HEK293 (cell line): ENCODE measurements at regions not wholly inside any gene's neighbourhood (a gene's known extent, or its start where the extent isn't known, plus 50 kb on each side); places are given as distances from the start of the nearest gene placed in this dataset.

Experiments used
- CTCF ChIA-PET: fragments of 350-600 bp; formaldehyde crosslinking; extraction: SDS; loops from one replicate; lab custom pipeline; 2021; ENCODE audit warnings: antibody characterized with exemption; lab: Yijun Ruan, JAX
- POLR2A ChIA-PET: fragments of 300-600 bp; formaldehyde crosslinking; extraction: SDS; loops from one replicate; lab custom pipeline; 2020; ENCODE audit warnings: antibody characterized with exemption, inconsistent platforms; lab: Yijun Ruan, JAX
- H3K27ac ChIP-seq: fragments of 200-500 bp; sonication (Bioruptor generic); 2 replicates; pipeline ENCODE4 v1.5.1; 2014; ENCODE audit warnings: low read depth, low read length, control low read depth, inconsistent platforms; ENCODE audit errors: extremely low read depth
- H3K36me3 ChIP-seq, 2 experiments: fragments of 200-500 bp in 1 of 2; sonication (Bioruptor generic) in 1 of 2; 1 replicate in 1 of 2; 2 replicates in 1 of 2; pipeline ENCODE4 v1.5.1; 2014 to 2017; ENCODE audit warnings: inconsistent platforms in 2 of 2, low read length in 2 of 2; ENCODE audit not compliant: control insufficient read depth in 2 of 2, insufficient read depth in 1 of 2
- H3K4me1 ChIP-seq: fragments of 200-500 bp; sonication (Bioruptor generic); 2 replicates; pipeline ENCODE4 v1.5.1; 2014; ENCODE audit warnings: mild to moderate bottlenecking, low read length, inconsistent platforms; ENCODE audit not compliant: control insufficient read depth, insufficient read depth
- H3K4me3 ChIP-seq: 2 replicates; pipeline ENCODE4 v1.5.1; 2011; ENCODE audit warnings: low read depth, mild to moderate bottlenecking, control low read depth, low read length, moderate library complexity
- H3K9me3 ChIP-seq: fragments of 200-500 bp; sonication (Bioruptor generic); 2 replicates; pipeline ENCODE4 v1.5.1; 2014; ENCODE audit warnings: low read depth, low read length, inconsistent platforms; ENCODE audit not compliant: control insufficient read depth, insufficient read depth
- FEZF1 ChIP-seq: fragments of 450-650 bp; formaldehyde crosslinking; IDR thresholded peaks from 2 replicates; pipeline ENCODE4 v1.5.1; 2016; ENCODE audit warnings: missing biosample characterization, missing genetic modification characterization
- GLI4 ChIP-seq: fragments of 450-650 bp; formaldehyde crosslinking; IDR thresholded peaks from 2 replicates; pipeline ENCODE4 v1.5.1; 2016; ENCODE audit warnings: missing biosample characterization, missing genetic modification characterization
- KLF10 ChIP-seq: fragments of 450-650 bp; IDR thresholded peaks from 2 replicates; pipeline ENCODE4 v1.5.1; 2018; ENCODE audit warnings: missing biosample characterization, mild to moderate bottlenecking, missing genetic modification characterization
- SCRT1 ChIP-seq: fragments of 450-650 bp; formaldehyde crosslinking; IDR thresholded peaks from 2 replicates; pipeline ENCODE4 v1.5.1; 2016; ENCODE audit warnings: missing biosample characterization, missing genetic modification characterization, borderline replicate concordance
- ZBTB10 ChIP-seq: fragments of 450-650 bp; formaldehyde crosslinking; IDR thresholded peaks from 2 replicates; pipeline ENCODE4 v1.5.1; 2016; ENCODE audit warnings: missing biosample characterization, missing genetic modification characterization
- ZIC2 ChIP-seq: fragments of 450-650 bp; formaldehyde crosslinking; IDR thresholded peaks from 2 replicates; pipeline ENCODE4 v1.5.1; 2016; ENCODE audit warnings: missing biosample characterization, missing genetic modification characterization
- ZNF114 ChIP-seq: fragments of 450-650 bp; formaldehyde crosslinking; IDR thresholded peaks from 2 replicates; pipeline ENCODE4 v1.5.0; 2017; ENCODE audit warnings: missing biosample characterization, missing genetic modification characterization
- ZNF19 ChIP-seq: fragments of 450-650 bp; formaldehyde crosslinking; IDR thresholded peaks from 2 replicates; pipeline ENCODE4; 2016; ENCODE audit warnings: missing biosample characterization, missing genetic modification characterization, low read depth
- ZNF280C ChIP-seq: fragments of 450-650 bp; formaldehyde crosslinking; IDR thresholded peaks from 2 replicates; pipeline ENCODE4 v1.5.1; 2016; ENCODE audit warnings: missing biosample characterization, missing genetic modification characterization
- ZNF302 ChIP-seq: fragments of 450-650 bp; formaldehyde crosslinking; IDR thresholded peaks from 2 replicates; pipeline ENCODE4 v1.5.1; 2016; ENCODE audit warnings: missing biosample characterization, missing genetic modification characterization, low read depth
- ZNF423 ChIP-seq: fragments of 450-650 bp; formaldehyde crosslinking; IDR thresholded peaks from 2 replicates; pipeline ENCODE4 v1.5.1; 2016; ENCODE audit warnings: missing biosample characterization, missing genetic modification characterization
- ZNF449 ChIP-seq: fragments of 450-650 bp; formaldehyde crosslinking; IDR thresholded peaks from 2 replicates; pipeline ENCODE4 v1.5.1; 2017; ENCODE audit warnings: missing biosample characterization, mild to moderate bottlenecking, missing genetic modification characterization, moderate library complexity
- ZNF521 ChIP-seq: fragments of 450-650 bp; formaldehyde crosslinking; IDR thresholded peaks from 2 replicates; pipeline ENCODE4 v1.5.1; 2017; ENCODE audit warnings: missing biosample characterization, mild to moderate bottlenecking, missing genetic modification characterization
- ZSCAN16 ChIP-seq: fragments of 450-650 bp; formaldehyde crosslinking; IDR thresholded peaks from 2 replicates; pipeline ENCODE4 v1.5.1; 2016; ENCODE audit warnings: missing biosample characterization, missing genetic modification characterization
- TF ChIP-seq, protein P1 (sequence below): fragments of 450-650 bp; formaldehyde crosslinking; IDR thresholded peaks from 2 replicates; pipeline ENCODE4 v1.5.1; 2016; ENCODE audit warnings: missing biosample characterization, missing genetic modification characterization, low read depth
- TF ChIP-seq, protein P2 (sequence below): fragments of 450-650 bp; formaldehyde crosslinking; IDR thresholded peaks from 2 replicates; pipeline ENCODE4 v1.5.1; 2017; ENCODE audit warnings: missing biosample characterization, missing genetic modification characterization

- no peak overlapping the region for H3K27ac ChIP-seq
- no peaks in the 10 kb centered on the region for H3K36me3 ChIP-seq
- TF ChIP-seq ZNF19 (no peak), ZNF521 (tag by site-specific recombination) (no peak), ZNF423 (tag by site-specific recombination) (no peak), ZSCAN16 (no peak), GLI4 (tag by site-specific recombination) (no peak)
- no peaks in the 10 kb centered on the region for H3K9me3 ChIP-seq
- H3K4me1 ChIP-seq, result no peaks in the 10 kb centered on the region
- no peak overlapping the region for H3K4me3 ChIP-seq
- ChIA-PET POLR2A (no interaction called here), CTCF (no interaction called here)
Measured at GRCh38 chr15:20349774-20350498, 191.7 kb downstream of the GOLGA6L6 start.

DNA sequence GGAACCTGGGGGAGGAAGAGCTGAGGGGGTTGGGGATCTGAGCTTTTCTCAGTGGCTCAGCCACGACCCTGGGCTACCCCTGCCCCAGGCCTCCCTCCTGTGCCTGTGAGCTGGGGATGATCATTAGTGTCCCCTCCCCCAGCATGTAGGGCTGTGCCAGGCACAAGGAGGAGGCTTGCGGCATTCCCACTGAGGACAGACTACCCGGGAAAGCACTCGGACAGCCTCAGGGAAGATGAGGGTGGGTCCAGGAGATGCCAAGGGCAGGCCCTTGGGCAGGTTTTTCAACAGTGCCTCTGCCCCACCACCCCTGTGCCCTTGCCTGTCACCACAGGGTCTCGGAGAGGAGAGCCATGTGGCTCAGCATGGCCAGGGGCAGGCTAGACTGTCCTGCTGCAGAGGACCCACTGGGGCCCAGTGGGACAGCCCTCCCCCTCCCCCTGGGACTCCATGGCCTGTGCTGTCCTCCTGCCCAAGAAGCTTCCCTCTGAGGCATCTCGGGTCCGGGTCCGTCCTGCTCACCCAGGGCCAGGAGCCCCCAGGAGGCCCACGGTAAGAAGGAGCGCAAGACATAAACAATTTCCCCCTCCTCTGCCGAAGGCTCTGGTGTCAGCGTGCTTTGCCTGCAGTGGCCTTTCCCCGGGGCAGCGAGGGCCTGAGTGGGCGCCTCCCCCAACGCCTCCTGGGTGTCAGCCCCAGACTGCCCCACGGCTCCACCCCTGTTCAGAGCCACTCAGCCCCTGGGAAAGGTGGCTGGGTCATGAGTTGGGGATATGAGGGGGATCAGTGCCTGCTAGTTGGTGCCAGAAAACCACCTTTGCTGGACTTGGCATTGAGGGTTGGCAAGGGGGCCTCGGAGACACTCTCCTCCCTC lies 192.5 kb downstream of the GOLGA6L6 start:
- Histone ChIP-seq H3K4me1 (no peaks in the 10 kb centered on the region), H3K4me3 (no peak overlapping the region), H3K9me3 (no peaks in the 10 kb centered on the region), H3K27ac (no peak overlapping the region), H3K36me3 (no peaks in the 10 kb centered on the region)
- TF ChIP-seq, protein P1, sequence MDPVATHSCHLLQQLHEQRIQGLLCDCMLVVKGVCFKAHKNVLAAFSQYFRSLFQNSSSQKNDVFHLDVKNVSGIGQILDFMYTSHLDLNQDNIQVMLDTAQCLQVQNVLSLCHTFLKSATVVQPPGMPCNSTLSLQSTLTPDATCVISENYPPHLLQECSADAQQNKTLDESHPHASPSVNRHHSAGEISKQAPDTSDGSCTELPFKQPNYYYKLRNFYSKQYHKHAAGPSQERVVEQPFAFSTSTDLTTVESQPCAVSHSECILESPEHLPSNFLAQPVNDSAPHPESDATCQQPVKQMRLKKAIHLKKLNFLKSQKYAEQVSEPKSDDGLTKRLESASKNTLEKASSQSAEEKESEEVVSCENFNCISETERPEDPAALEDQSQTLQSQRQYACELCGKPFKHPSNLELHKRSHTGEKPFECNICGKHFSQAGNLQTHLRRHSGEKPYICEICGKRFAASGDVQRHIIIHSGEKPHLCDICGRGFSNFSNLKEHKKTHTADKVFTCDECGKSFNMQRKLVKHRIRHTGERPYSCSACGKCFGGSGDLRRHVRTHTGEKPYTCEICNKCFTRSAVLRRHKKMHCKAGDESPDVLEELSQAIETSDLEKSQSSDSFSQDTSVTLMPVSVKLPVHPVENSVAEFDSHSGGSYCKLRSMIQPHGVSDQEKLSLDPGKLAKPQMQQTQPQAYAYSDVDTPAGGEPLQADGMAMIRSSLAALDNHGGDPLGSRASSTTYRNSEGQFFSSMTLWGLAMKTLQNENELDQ (tag by site-specific recombination), result no peak
- no peak for TF ChIP-seq FEZF1 (tag by site-specific recombination)
- no peak for TF ChIP-seq ZNF280C (tag by site-specific recombination)
- TF ChIP-seq KLF10, result no peak
- no peak for TF ChIP-seq SCRT1 (tag by site-specific recombination)
- TF ChIP-seq ZNF302 (tag by site-specific recombination), result no peak
- no peak for TF ChIP-seq ZNF521 (tag by site-specific recombination)
- TF ChIP-seq GLI4 (tag by site-specific recombination), result no peak
- TF ChIP-seq, protein P2, sequence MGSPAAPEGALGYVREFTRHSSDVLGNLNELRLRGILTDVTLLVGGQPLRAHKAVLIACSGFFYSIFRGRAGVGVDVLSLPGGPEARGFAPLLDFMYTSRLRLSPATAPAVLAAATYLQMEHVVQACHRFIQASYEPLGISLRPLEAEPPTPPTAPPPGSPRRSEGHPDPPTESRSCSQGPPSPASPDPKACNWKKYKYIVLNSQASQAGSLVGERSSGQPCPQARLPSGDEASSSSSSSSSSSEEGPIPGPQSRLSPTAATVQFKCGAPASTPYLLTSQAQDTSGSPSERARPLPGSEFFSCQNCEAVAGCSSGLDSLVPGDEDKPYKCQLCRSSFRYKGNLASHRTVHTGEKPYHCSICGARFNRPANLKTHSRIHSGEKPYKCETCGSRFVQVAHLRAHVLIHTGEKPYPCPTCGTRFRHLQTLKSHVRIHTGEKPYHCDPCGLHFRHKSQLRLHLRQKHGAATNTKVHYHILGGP (tag by site-specific recombination), result no peak
- TF ChIP-seq ZNF449 (tag by site-specific recombination), result no peak
- TF ChIP-seq ZBTB10 (tag by site-specific recombination), result no peak
- TF ChIP-seq ZIC2 (tag by site-specific recombination), result no peak
- no peak for TF ChIP-seq ZNF114 (tag by site-specific recombination)
- POLR2A ChIA-PET, result no interaction called here
- CTCF ChIA-PET, result interaction anchor here (0.6 to 1.4 kb wide), 2 partner anchors 361 to 1875 kb away, joined by 3 to 6 read pairs; no protein-coding TSS in a partner anchor
